HL-60 (cell line): ENCODE measurements at regions not wholly inside any gene's neighbourhood (a gene's known extent, or its start where the extent isn't known, plus 50 kb on each side); places are given as distances from the start of the nearest gene placed in this dataset.

ENCODE experiments used
- DNase-seq, 2 experiments: peaks; one replicate each; pipeline ENCODE4 v3.0.0-alpha.2; 2010 to 2020; ENCODE audit warnings: low read depth in 1 of 2, low spot score in 1 of 2
- H3K27ac ChIP-seq: fragments of 250-450 bp; sonication (Bioruptor Pico); replicated peaks from 2 replicates; pipeline ENCODE4 v1.5.1; 2020; ENCODE audit warnings: mild to moderate bottlenecking, moderate library complexity
- H3K27me3 ChIP-seq: fragments of 250-450 bp; sonication (Bioruptor Pico); 2 replicates; pipeline ENCODE4 v1.5.1; 2021; ENCODE audit warnings: mild to moderate bottlenecking, moderate library complexity; ENCODE audit not compliant: insufficient read depth, poor library complexity, severe bottlenecking
- H3K4me3 ChIP-seq: replicated peaks from 2 replicates; pipeline ENCODE4 v1.5.1; 2011; ENCODE audit warnings: mild to moderate bottlenecking, control low read depth, low read length; ENCODE audit not compliant: insufficient read depth
- CTCF ChIP-seq: IDR thresholded peaks from one replicate; pipeline ENCODE4 v1.5.1; 2011; ENCODE audit warnings: low read length, control low read depth, inconsistent platforms; ENCODE audit not compliant: insufficient read depth
- GABPA ChIP-seq: IDR thresholded peaks from 2 replicates; pipeline ENCODE4 v1.6.1; 2012; ENCODE audit warnings: low read depth
- POLR2AphosphoS5 ChIP-seq: IDR thresholded peaks from 2 replicates; pipeline ENCODE4 v1.6.1; 2012; ENCODE audit warnings: low read depth
- REST ChIP-seq: IDR thresholded peaks from 2 replicates; pipeline ENCODE4 v1.6.1; 2012; ENCODE audit warnings: low read depth; ENCODE audit not compliant: insufficient replicate concordance
- SPI1 ChIP-seq: IDR thresholded peaks from 2 replicates; pipeline ENCODE4 v1.6.1; 2012; ENCODE audit warnings: low read depth, mild to moderate bottlenecking, borderline replicate concordance

GRCh38 chr3:27802425-27802824 is 80.3 kb upstream of the EOMES start:
- TF ChIP-seq SPI1 (no peak), REST (no peak), GABPA (no peak), POLR2AphosphoS5 (no peak), CTCF (no peak)
- no peak for DNase-seq

GRCh38 chr3:27802849-27803248 is 80.7 kb upstream of the EOMES start:
- TF ChIP-seq POLR2AphosphoS5, result no peak
- TF ChIP-seq GABPA, result no peak
- TF ChIP-seq CTCF, result no peak
- TF ChIP-seq REST, result no peak
- TF ChIP-seq SPI1, result no peak
- no peaks in the 10 kb centered on the region for H3K27me3 ChIP-seq
- DNase-seq, result no peak
- no peak overlapping the region for H3K4me3 ChIP-seq
- H3K27ac ChIP-seq, result no peak overlapping the region

More at GRCh38 chr3:27802425-27802824, 80.3 kb upstream of the EOMES start:
- Histone ChIP-seq H3K27ac (no peak overlapping the region), H3K27me3 (no peaks in the 10 kb centered on the region), H3K4me3 (no peak overlapping the region)

GRCh38 chr3:27805282-27805681 is 83.2 kb upstream of the EOMES start:
- no peaks in the 10 kb centered on the region for H3K27me3 ChIP-seq
- no peak overlapping the region for H3K4me3 ChIP-seq
- H3K27ac ChIP-seq, result no peak overlapping the region
- no peak for TF ChIP-seq REST
- no peak for TF ChIP-seq POLR2AphosphoS5
- TF ChIP-seq CTCF, result no peak
- TF ChIP-seq GABPA, result no peak
- TF ChIP-seq SPI1, result no peak
- no peak for DNase-seq
